ENCODE measurements at regions not wholly inside any gene's neighbourhood (a gene's known extent, or its start where the extent isn't known, plus 50 kb on each side); places are given as distances from the start of the nearest gene placed in this dataset.
"Not testable (repeated sequence)": the region's sequence is repeated elsewhere in the genome, so short reads cannot be mapped to it uniquely, and the experiment has no call there.

GRCh38 chr1:95668165-95668564, 434.2 kb downstream of the RWDD3 start:
- no peaks in the 10 kb centered on the region for H3K79me2 ChIP-seq (ENCODE audit: low read length)
- no peak overlapping the region for H2AFZ ChIP-seq (ENCODE audit: low read length)
- H3K9me2 ChIP-seq (replicated peaks; ENCODE audit: insufficient read depth, low read length) = no peaks in the 10 kb centered on the region
- no peak overlapping the region for H3K9ac ChIP-seq (ENCODE audit: low read length)
- no peak overlapping the region for H3K4me2 ChIP-seq (ENCODE audit: low read depth, low read length, poor library complexity, severe bottlenecking)
- no peaks in the 10 kb centered on the region for H3K36me3 ChIP-seq (ENCODE audit: insufficient read depth, low read length)
- no peak for DNase-seq
- no peaks in the 10 kb centered on the region for H3K27me3 ChIP-seq (ENCODE audit: low read length)
- H3K4me3 ChIP-seq (ENCODE audit: low read length) = no peak overlapping the region
- no peaks in the 10 kb centered on the region for H3K4me1 ChIP-seq (ENCODE audit: low read length)
- H3K9me3 ChIP-seq (ENCODE audit: low read length) = no peaks in the 10 kb centered on the region
- no peaks in the 10 kb centered on the region for H4K20me1 ChIP-seq (ENCODE audit: insufficient read depth, low read depth, low read length)
- no peak overlapping the region for H3K27ac ChIP-seq (ENCODE audit: low read length)

DNA sequence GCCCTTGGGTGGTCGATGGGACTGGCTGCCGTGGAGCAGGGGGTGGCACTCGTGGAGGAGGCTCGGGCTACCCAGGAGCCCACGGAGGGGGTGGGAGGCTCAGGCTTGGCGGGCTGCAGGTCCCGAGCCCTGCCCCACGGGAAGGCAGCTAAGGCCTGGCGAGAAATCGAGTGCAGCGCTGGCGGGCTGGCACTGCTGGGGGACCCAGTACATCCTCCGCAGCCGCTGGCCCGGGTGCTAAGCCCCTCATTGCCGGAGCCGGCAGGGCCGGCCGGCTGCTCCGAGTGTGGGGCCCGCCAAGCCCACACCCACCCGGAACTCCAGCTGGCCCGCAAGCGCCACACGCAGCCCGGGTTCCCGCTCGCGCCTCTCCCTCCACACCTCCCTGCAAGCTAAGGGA, 435.6 kb downstream of the RWDD3 start:
- H3K4me1 ChIP-seq (ENCODE audit: low read length); H3K27me3 ChIP-seq (ENCODE audit: low read length); H3K4me3 ChIP-seq (ENCODE audit: low read length); H4K20me1 ChIP-seq (ENCODE audit: insufficient read depth, low read depth, low read length); H3K9me3 ChIP-seq (ENCODE audit: low read length); DNase-seq; H2AFZ ChIP-seq (ENCODE audit: low read length); H3K79me2 ChIP-seq (ENCODE audit: low read length); H3K9ac ChIP-seq (ENCODE audit: low read length); H3K4me2 ChIP-seq (ENCODE audit: low read depth, low read length, poor library complexity, severe bottlenecking); H3K27ac ChIP-seq (ENCODE audit: low read length); H3K9me2 ChIP-seq (replicated peaks; ENCODE audit: insufficient read depth, low read length); H3K36me3 ChIP-seq (ENCODE audit: insufficient read depth, low read length): not testable (repeated sequence)

GRCh38 chr1:95671098-95671497, 437.1 kb downstream of the RWDD3 start:
- H3K36me3 ChIP-seq (ENCODE audit: insufficient read depth, low read length) = no peaks in the 10 kb centered on the region
- no peak for DNase-seq

DNA sequence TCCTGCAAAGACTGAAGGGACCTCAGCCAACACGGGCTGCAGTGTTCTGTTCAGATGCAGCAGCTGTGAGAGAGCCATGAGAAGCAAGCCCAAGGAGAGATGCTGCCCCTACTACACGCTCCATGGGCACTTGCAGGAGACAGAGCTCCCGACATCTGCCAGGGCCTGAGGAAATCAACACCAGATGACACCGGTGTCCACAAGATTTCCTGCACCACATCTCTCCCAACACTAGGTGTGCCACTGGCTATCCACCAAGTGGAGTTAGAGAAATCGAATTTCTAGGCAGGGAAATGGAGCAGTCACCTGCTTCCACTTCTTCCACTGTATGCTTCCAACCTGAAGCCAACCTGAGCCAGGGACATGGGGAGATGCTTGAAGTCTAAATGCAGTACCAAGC, 445.3 kb downstream of the RWDD3 start:
- H3K36me3 ChIP-seq (ENCODE audit: insufficient read depth, low read length) = no peaks in the 10 kb centered on the region
- H3K4me2 ChIP-seq (ENCODE audit: low read depth, low read length, poor library complexity, severe bottlenecking) = no peak overlapping the region
- DNase-seq = no peak
- H3K9ac ChIP-seq (ENCODE audit: low read length) = no peak overlapping the region
- no peaks in the 10 kb centered on the region for H3K27me3 ChIP-seq (ENCODE audit: low read length)
- no peaks in the 10 kb centered on the region for H3K4me1 ChIP-seq (ENCODE audit: low read length)
- no peak overlapping the region for H3K27ac ChIP-seq (ENCODE audit: low read length)
- H3K9me3 ChIP-seq (ENCODE audit: low read length) = no peaks in the 10 kb centered on the region
- no peaks in the 10 kb centered on the region for H3K79me2 ChIP-seq (ENCODE audit: low read length)
- no peak overlapping the region for H2AFZ ChIP-seq (ENCODE audit: low read length)
- no peak overlapping the region for H3K4me3 ChIP-seq (ENCODE audit: low read length)
- H3K9me2 ChIP-seq (replicated peaks; ENCODE audit: insufficient read depth, low read length) = no peaks in the 10 kb centered on the region
- no peaks in the 10 kb centered on the region for H4K20me1 ChIP-seq (ENCODE audit: insufficient read depth, low read depth, low read length)

More at GRCh38 chr1:95671098-95671497, 437.1 kb downstream of the RWDD3 start:
- H3K9me3 ChIP-seq (ENCODE audit: low read length) = no peaks in the 10 kb centered on the region
- H3K4me1 ChIP-seq (ENCODE audit: low read length) = no peaks in the 10 kb centered on the region
- H3K27ac ChIP-seq (ENCODE audit: low read length) = no peak overlapping the region
- no peak overlapping the region for H3K9ac ChIP-seq (ENCODE audit: low read length)
- H3K9me2 ChIP-seq (replicated peaks; ENCODE audit: insufficient read depth, low read length) = no peaks in the 10 kb centered on the region
- H3K4me2 ChIP-seq (ENCODE audit: low read depth, low read length, poor library complexity, severe bottlenecking) = no peak overlapping the region
- H3K4me3 ChIP-seq (ENCODE audit: low read length) = no peak overlapping the region
- H3K27me3 ChIP-seq (ENCODE audit: low read length) = no peaks in the 10 kb centered on the region
- H4K20me1 ChIP-seq (ENCODE audit: insufficient read depth, low read depth, low read length) = no peaks in the 10 kb centered on the region
- H2AFZ ChIP-seq (ENCODE audit: low read length) = no peak overlapping the region
- no peaks in the 10 kb centered on the region for H3K79me2 ChIP-seq (ENCODE audit: low read length)

- no peaks in the 10 kb centered on the region for H3K79me2 ChIP-seq (ENCODE audit: low read length)
- H3K4me3 ChIP-seq (ENCODE audit: low read length) = no peak overlapping the region
- H3K27me3 ChIP-seq (ENCODE audit: low read length) = no peaks in the 10 kb centered on the region
- H3K36me3 ChIP-seq (ENCODE audit: insufficient read depth, low read length) = no peaks in the 10 kb centered on the region
- H3K9ac ChIP-seq (ENCODE audit: low read length) = no peak overlapping the region
- no peaks in the 10 kb centered on the region for H4K20me1 ChIP-seq (ENCODE audit: insufficient read depth, low read depth, low read length)
- DNase-seq = no peak
- no peaks in the 10 kb centered on the region for H3K9me2 ChIP-seq (replicated peaks; ENCODE audit: insufficient read depth, low read length)
- no peak overlapping the region for H2AFZ ChIP-seq (ENCODE audit: low read length)
- no peak overlapping the region for H3K4me2 ChIP-seq (ENCODE audit: low read depth, low read length, poor library complexity, severe bottlenecking)
- no peaks in the 10 kb centered on the region for H3K4me1 ChIP-seq (ENCODE audit: low read length)
- H3K27ac ChIP-seq (ENCODE audit: low read length) = no peak overlapping the region
- H3K9me3 ChIP-seq (ENCODE audit: low read length) = no peaks in the 10 kb centered on the region
Observed at GRCh38 chr1:95685081-95685480, 451.1 kb downstream of the RWDD3 start.

GRCh38 chr1:95686217-95686616, 452.2 kb downstream of the RWDD3 start:
- no peaks in the 10 kb centered on the region for H3K36me3 ChIP-seq (ENCODE audit: insufficient read depth, low read length)
- no peaks in the 10 kb centered on the region for H3K27me3 ChIP-seq (ENCODE audit: low read length)
- H3K4me1 ChIP-seq (ENCODE audit: low read length) = no peaks in the 10 kb centered on the region
- H4K20me1 ChIP-seq (ENCODE audit: insufficient read depth, low read depth, low read length) = no peaks in the 10 kb centered on the region
- H3K4me2 ChIP-seq (ENCODE audit: low read depth, low read length, poor library complexity, severe bottlenecking) = no peak overlapping the region
- no peak for DNase-seq
- no peaks in the 10 kb centered on the region for H3K9me2 ChIP-seq (replicated peaks; ENCODE audit: insufficient read depth, low read length)
- no peak overlapping the region for H2AFZ ChIP-seq (ENCODE audit: low read length)
- no peaks in the 10 kb centered on the region for H3K9me3 ChIP-seq (ENCODE audit: low read length)
- H3K27ac ChIP-seq (ENCODE audit: low read length) = no peak overlapping the region
- no peak overlapping the region for H3K4me3 ChIP-seq (ENCODE audit: low read length)
- H3K79me2 ChIP-seq (ENCODE audit: low read length) = no peaks in the 10 kb centered on the region
- H3K9ac ChIP-seq (ENCODE audit: low read length) = no peak overlapping the region

GRCh38 chr1:95699149-95699953, 465.3 kb downstream of the RWDD3 start:
- H3K4me1 ChIP-seq (ENCODE audit: low read length) = no peaks in the 10 kb centered on the region
- DNase-seq = no peak
- no peak overlapping the region for H2AFZ ChIP-seq (ENCODE audit: low read length)
- no peaks in the 10 kb centered on the region for H4K20me1 ChIP-seq (ENCODE audit: insufficient read depth, low read depth, low read length)
- no peaks in the 10 kb centered on the region for H3K79me2 ChIP-seq (ENCODE audit: low read length)
- H3K9ac ChIP-seq (ENCODE audit: low read length) = no peak overlapping the region
- peaks cover 20% of the 10 kb centered on the region for H3K9me3 ChIP-seq (ENCODE audit: low read length)
- H3K27me3 ChIP-seq (ENCODE audit: low read length) = 0 out of 2 replicates have a peak, but pooled peaks cover 3% of the 10 kb centered on the region
- H3K9me2 ChIP-seq (replicated peaks; ENCODE audit: insufficient read depth, low read length) = 0 out of 2 replicates have a peak, but pooled peaks cover 3% of the 10 kb centered on the region
- H3K27ac ChIP-seq (ENCODE audit: low read length) = no peak overlapping the region
- no peak overlapping the region for H3K4me2 ChIP-seq (ENCODE audit: low read depth, low read length, poor library complexity, severe bottlenecking)
- no peaks in the 10 kb centered on the region for H3K36me3 ChIP-seq (ENCODE audit: insufficient read depth, low read length)
- no peak overlapping the region for H3K4me3 ChIP-seq (ENCODE audit: low read length)

DNA sequence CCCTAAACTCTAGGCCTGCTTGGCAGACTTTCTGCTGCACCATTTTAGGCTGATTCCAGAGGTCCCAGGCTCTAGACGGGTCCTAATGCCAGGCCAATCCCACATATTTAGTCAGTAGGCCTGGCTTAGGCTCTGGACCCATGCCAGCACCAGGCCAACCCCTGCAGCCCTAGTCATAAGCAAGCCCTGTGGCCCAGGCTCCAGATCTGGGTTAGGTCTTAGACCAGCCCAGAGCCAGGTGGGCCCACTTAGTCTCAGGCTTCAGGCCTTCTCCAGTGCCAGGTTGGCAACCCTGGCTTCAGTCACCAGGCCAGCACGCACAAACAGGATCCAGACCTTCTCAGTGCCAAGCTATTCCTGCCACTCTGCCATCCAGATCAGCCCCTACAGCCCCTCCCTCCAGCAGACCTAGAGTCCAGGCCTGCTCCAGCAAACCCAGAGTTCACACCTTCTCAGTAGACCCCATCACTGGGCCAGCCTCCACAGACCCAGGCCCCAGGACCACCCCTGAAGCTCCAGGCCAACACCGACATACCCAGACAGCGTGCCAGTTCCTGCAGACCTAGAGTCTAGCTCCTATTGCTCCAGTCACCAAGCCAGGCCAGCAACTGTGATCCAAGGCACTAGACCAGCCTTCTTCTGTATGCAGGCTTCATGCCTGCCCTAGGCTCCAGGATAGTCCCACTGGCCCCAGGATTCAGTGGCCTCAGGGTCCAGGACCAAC, 467.6 kb downstream of the RWDD3 start:
- no peak overlapping the region for H2AFZ ChIP-seq (ENCODE audit: low read length)
- no peak overlapping the region for H3K9ac ChIP-seq (ENCODE audit: low read length)
- no peaks in the 10 kb centered on the region for H3K4me1 ChIP-seq (ENCODE audit: low read length)
- H3K4me2 ChIP-seq (ENCODE audit: low read depth, low read length, poor library complexity, severe bottlenecking) = no peak overlapping the region
- H3K4me3 ChIP-seq (ENCODE audit: low read length) = no peak overlapping the region
- no peak for DNase-seq
- peaks cover 20% of the 10 kb centered on the region for H3K9me3 ChIP-seq (ENCODE audit: low read length)
- H3K79me2 ChIP-seq (ENCODE audit: low read length) = no peaks in the 10 kb centered on the region
- H3K27ac ChIP-seq (ENCODE audit: low read length) = no peak overlapping the region
- H3K9me2 ChIP-seq (replicated peaks; ENCODE audit: insufficient read depth, low read length) = 0 out of 2 replicates have a peak, but pooled peaks cover 3% of the 10 kb centered on the region
- H4K20me1 ChIP-seq (ENCODE audit: insufficient read depth, low read depth, low read length) = no peaks in the 10 kb centered on the region
- no peaks in the 10 kb centered on the region for H3K36me3 ChIP-seq (ENCODE audit: insufficient read depth, low read length)
- H3K27me3 ChIP-seq (ENCODE audit: low read length) = no peaks in the 10 kb centered on the region
